Activated naive CD8-positive, alpha-beta T cell (primary cell): ENCODE measurements at regions not wholly inside any gene's neighbourhood (a gene's known extent, or its start where the extent isn't known, plus 50 kb on each side); places are given as distances from the start of the nearest gene placed in this dataset.
"Not testable (repeated sequence)": the region's sequence is repeated elsewhere in the genome, so short reads cannot be mapped to it uniquely, and the experiment has no call there.

Experiments
- H3K27ac Mint-ChIP-seq: one replicate; pipeline ENCODE4 v1.8.0; 2021; ENCODE audit warnings: mixed read lengths
- H3K27me3 Mint-ChIP-seq: one replicate; pipeline ENCODE4 v1.8.0; 2021; ENCODE audit warnings: mixed read lengths
- H3K36me3 Mint-ChIP-seq: one replicate; pipeline ENCODE4 v1.8.0; 2021; ENCODE audit warnings: mixed read lengths
- H3K4me1 Mint-ChIP-seq: one replicate; pipeline ENCODE4 v1.8.0; 2021; ENCODE audit warnings: low read depth, mixed read lengths
- H3K4me3 Mint-ChIP-seq: one replicate; pipeline ENCODE4 v1.8.0; 2021; ENCODE audit warnings: mild to moderate bottlenecking, mixed read lengths
- H3K9me3 Mint-ChIP-seq: one replicate; pipeline ENCODE4 v1.8.0; 2021; ENCODE audit warnings: low read depth, mixed read lengths

DNA sequence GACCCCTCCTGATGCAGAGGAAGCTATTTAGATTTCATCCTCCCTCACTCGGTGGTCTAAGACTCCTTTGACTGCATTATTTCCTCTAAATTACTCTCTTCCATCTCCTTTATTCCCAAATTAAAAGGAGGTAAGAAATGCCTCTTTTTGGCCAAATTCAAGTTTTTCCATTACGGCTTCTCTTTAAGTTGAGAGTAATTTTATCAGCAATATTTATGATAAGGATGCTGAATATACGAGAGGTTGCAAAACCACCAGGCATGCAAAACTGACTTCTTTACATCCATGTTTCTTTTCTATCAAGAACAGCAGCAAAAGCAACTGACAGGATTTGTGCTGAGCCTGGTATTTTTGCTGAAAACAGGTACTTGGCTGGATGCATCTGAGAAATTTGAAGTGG lies 262.0 kb upstream of the RARB start:
- H3K27me3 Mint-ChIP-seq: no peaks in the 10 kb centered on the region
- H3K4me1 Mint-ChIP-seq: no peaks in the 10 kb centered on the region
- no peaks in the 10 kb centered on the region for H3K36me3 Mint-ChIP-seq
- H3K4me3 Mint-ChIP-seq: no peak overlapping the region
- H3K27ac Mint-ChIP-seq: no peak overlapping the region
- H3K9me3 Mint-ChIP-seq: no peaks in the 10 kb centered on the region

DNA sequence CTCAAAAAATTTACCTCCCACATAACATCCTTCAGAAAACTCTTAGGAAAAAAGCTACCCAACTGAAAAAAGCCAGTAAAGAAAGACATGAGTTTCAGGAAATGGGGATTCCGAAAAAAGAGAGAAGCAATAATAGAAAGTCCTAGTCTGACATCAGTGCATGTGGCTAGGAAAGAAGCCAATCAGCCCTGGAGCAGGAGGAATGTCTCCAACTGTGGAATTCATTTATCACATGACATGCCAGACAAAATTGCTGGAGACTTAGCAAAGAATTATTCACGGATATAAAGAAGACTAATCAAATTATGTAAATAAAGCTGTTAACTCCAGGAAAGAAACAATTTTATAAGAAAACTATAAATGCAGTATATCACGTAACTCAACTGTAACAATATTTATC lies 258.9 kb upstream of the RARB start:
- Mint-ChIP-seq H3K27ac (no peak overlapping the region), H3K9me3 (no peaks in the 10 kb centered on the region), H3K4me1 (no peaks in the 10 kb centered on the region), H3K36me3 (no peaks in the 10 kb centered on the region), H3K27me3 (no peaks in the 10 kb centered on the region), H3K4me3 (no peak overlapping the region)

DNA sequence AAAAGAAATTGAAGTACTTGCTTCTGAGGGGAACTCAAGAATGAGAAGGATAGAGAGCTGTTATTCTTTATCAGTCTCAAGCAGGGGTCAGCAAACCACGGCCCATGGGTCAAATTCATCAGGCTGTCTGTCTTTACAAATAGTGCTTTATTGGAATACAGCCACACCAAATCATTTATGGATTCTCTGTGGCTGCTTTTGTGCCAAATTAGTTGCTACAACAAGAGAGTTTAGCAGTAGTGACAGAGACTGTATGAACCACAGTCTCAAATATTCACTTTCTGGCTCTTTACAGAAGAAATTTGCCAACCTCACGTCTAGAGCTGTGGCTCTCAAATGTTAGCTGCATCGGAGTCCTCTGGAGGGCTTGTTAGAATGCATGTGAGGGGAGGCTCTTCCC lies 258.0 kb upstream of the RARB start:
- H3K4me1 Mint-ChIP-seq: no peaks in the 10 kb centered on the region
- no peak overlapping the region for H3K4me3 Mint-ChIP-seq
- H3K27ac Mint-ChIP-seq: no peak overlapping the region
- H3K9me3 Mint-ChIP-seq: no peaks in the 10 kb centered on the region
- H3K27me3 Mint-ChIP-seq: no peaks in the 10 kb centered on the region
- H3K36me3 Mint-ChIP-seq: no peaks in the 10 kb centered on the region

DNA sequence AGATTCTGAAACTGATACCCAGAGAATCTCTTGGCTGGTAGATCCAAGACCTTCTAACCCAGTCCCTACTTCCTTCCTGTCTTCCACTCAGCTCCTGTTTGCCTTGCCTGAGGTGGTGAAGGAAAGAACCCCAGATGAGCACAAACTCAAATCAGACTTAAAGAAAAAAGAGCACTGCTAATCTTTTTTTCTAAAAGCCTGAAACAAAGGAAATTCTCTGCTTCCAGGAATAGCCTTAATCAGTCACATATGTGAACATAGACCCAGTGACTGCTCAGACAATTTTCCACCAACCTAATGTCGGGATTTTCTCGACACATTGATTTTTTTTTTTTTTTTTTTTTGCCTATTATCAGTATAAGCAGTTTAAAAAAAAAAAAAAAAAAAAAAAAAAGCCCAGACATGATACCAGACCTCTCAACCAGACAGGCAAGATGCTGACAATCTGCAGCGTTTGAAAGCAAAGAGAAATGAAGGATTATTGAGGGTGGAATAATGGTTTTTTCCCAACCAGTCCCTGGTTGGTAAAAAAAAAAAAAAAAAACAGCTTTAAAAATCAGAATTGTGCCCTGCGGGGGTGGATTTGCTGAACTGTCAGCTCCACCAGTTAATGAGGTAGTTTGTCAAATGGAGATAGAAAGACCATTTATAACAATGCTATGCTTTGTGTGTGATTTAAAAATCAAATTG lies 256.8 kb upstream of the RARB start:
- Mint-ChIP-seq H3K36me3 (no peaks in the 10 kb centered on the region), H3K4me1 (no peaks in the 10 kb centered on the region), H3K27ac (no peak overlapping the region), H3K27me3 (no peaks in the 10 kb centered on the region), H3K4me3 (no peak overlapping the region), H3K9me3 (no peaks in the 10 kb centered on the region)

GRCh38 chr3:25171897-25172296 lies 256.2 kb upstream of the RARB start:
- Mint-ChIP-seq H3K4me1 (no peaks in the 10 kb centered on the region), H3K36me3 (no peaks in the 10 kb centered on the region), H3K27me3 (no peaks in the 10 kb centered on the region), H3K9me3 (no peaks in the 10 kb centered on the region), H3K27ac (no peak overlapping the region), H3K4me3 (no peak overlapping the region)

DNA sequence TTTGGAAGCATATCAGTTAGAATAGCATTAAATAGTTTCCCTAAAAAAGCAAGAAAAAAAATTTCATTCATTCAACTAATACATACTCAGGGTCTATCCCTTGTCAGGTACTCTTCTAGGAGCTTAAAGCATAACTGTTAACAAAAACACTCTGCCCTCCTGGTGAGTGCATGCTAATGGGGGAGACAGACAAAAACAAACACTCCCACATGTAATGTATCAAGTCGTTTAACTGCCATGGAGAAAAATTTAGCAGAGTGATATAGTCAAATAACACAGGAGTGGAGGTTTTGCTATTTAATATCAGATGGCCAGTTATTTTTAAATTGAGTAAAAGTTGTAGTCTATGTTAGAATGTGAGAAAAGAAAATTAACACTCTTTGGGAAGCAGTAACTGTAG lies 254.5 kb upstream of the RARB start:
- H3K36me3 Mint-ChIP-seq: no peaks in the 10 kb centered on the region
- no peak overlapping the region for H3K27ac Mint-ChIP-seq
- H3K4me3 Mint-ChIP-seq: no peak overlapping the region
- H3K9me3 Mint-ChIP-seq: no peaks in the 10 kb centered on the region
- no peaks in the 10 kb centered on the region for H3K4me1 Mint-ChIP-seq
- no peaks in the 10 kb centered on the region for H3K27me3 Mint-ChIP-seq

DNA sequence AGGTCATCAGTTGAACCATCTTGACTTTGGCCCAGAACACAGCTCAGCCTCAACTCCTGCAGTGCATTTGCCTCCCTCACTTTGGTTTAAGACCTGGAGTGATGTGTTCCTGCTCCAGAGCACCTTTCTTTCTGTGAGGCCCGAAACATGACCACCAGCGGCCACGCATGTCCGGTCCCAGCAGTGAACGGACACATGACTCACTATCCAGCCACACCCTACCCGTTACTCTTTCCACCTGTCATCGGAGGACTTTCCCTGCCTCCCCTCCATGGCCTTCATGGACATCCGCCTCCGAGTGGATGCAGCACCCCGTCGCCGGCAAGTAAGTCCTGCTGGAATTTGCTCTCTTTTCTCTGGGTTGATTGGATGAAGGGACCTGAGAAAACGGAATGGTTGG lies 253.8 kb upstream of the RARB start:
- Mint-ChIP-seq H3K4me1 (no peaks in the 10 kb centered on the region), H3K4me3 (no peak overlapping the region), H3K36me3 (no peaks in the 10 kb centered on the region), H3K9me3 (no peaks in the 10 kb centered on the region), H3K27me3 (no peaks in the 10 kb centered on the region), H3K27ac (no peak overlapping the region)

DNA sequence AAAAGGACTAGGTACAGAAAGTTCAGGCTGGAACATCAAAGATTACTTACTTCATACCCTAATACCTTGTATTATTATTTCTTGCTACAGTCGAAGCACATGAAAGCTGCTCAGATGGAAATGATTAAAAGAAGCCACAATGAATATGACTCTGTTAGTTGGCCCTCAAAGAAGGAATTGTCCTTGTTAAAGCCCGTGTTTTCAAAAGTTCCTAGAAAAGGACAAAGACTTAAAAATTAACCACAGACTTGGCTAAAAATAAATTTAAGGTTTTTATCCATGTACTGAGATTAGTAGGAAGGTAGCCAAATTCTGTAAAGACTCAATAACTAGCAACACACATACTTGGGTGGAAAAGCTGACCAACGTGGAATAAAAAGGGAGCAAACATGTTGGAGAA lies 251.0 kb upstream of the RARB start:
- Mint-ChIP-seq H3K27me3 (no peaks in the 10 kb centered on the region), H3K36me3 (no peaks in the 10 kb centered on the region), H3K9me3 (no peaks in the 10 kb centered on the region), H3K4me3 (no peak overlapping the region), H3K4me1 (no peaks in the 10 kb centered on the region), H3K27ac (no peak overlapping the region)

DNA sequence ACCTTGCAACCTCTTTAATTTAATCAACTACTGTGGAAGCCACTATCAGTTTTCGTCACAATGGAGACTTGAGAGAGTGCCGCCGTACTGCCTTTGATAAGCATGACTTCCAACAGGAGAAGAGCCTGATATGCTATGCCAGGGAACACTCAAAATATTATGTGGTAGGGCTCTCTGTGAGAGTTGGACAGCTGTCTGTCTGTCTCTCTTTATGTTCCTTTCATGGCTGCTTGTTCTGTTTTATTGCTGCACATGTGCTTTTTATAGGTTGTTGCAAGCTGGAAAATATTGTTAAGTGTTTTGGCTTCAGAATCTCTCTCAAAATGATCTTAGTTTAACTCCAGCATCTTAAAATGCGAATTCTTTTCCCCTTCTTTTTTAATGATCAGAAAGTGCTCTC lies 249.4 kb upstream of the RARB start:
- Mint-ChIP-seq H3K9me3 (peaks cover under 1% of the 10 kb centered on the region), H3K4me1 (no peaks in the 10 kb centered on the region), H3K27me3 (no peaks in the 10 kb centered on the region)

GRCh38 chr3:25181096-25181495 lies 247.0 kb upstream of the RARB start:
- no peaks in the 10 kb centered on the region for H3K27me3 Mint-ChIP-seq
- H3K4me1 Mint-ChIP-seq: no peaks in the 10 kb centered on the region
- H3K27ac Mint-ChIP-seq: no peak overlapping the region
- no peaks in the 10 kb centered on the region for H3K36me3 Mint-ChIP-seq
- H3K9me3 Mint-ChIP-seq: peaks cover 4% of the 10 kb centered on the region
- H3K4me3 Mint-ChIP-seq: no peak overlapping the region

More for the DNA sequence above, 249.4 kb upstream of the RARB start:
- no peak overlapping the region for H3K4me3 Mint-ChIP-seq
- H3K27ac Mint-ChIP-seq: no peak overlapping the region
- H3K36me3 Mint-ChIP-seq: no peaks in the 10 kb centered on the region

DNA sequence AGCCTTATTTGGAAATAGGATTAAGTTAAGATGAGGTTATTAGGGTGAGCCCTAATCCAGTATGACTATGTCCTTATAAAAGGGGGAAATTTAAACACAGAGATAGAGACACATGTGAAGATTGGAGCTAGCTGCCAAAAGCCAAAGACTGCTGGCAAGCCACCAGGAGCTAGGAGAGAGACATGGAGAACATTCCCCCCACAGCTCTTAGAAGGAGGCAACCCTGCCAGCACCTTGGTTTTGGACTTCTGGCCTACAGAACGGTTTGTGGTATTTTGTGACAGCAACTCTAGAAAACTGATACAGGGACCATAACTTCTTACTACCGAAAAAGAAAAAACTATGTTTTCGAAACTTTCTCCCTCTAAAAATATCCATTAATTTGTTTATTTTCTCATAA lies 245.3 kb upstream of the RARB start:
- no peaks in the 10 kb centered on the region for H3K4me1 Mint-ChIP-seq
- H3K36me3 Mint-ChIP-seq: no peaks in the 10 kb centered on the region
- no peak overlapping the region for H3K4me3 Mint-ChIP-seq
- H3K27ac Mint-ChIP-seq: no peak overlapping the region
- H3K9me3 Mint-ChIP-seq: peaks cover 4% of the 10 kb centered on the region
- no peaks in the 10 kb centered on the region for H3K27me3 Mint-ChIP-seq

DNA sequence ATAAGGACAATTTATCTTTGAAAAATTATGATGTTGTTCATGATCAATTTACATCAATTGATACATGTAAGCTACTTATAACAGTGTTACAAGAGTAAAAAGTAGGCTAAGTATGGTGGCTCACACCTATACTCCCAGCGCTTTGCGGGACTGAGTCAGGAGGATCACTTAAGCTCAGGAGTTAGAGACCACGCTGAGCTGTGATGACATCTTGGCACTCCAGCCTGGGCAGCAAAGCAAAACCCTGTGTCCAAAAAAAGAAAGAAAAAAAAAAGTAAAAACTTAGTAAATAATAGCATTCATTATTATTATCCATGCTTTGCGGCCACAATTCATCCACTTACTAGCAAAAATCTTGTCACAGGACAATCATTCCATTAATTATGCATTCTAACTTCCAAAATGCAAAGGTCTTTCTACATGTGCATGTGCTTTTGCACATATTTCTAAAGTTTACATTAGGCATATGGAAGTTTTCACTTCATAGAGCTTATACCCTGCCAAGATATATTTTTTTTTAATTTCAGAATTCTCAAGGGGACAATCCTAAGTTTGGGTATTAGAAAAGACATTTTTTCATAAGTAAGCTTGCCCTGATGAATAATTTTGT lies 243.3 kb upstream of the RARB start:
- Mint-ChIP-seq H3K27me3 (no peaks in the 10 kb centered on the region), H3K4me3 (no peak overlapping the region), H3K9me3 (peaks cover 5% of the 10 kb centered on the region), H3K36me3 (no peaks in the 10 kb centered on the region), H3K27ac (no peak overlapping the region), H3K4me1 (no peaks in the 10 kb centered on the region)

GRCh38 chr3:25191673-25192072 lies 236.4 kb upstream of the RARB start:
- Mint-ChIP-seq H3K4me1 (no peaks in the 10 kb centered on the region), H3K27me3 (no peaks in the 10 kb centered on the region), H3K9me3 (peaks cover 11% of the 10 kb centered on the region), H3K4me3 (no peak overlapping the region), H3K27ac (no peak overlapping the region), H3K36me3 (no peaks in the 10 kb centered on the region)

- H3K9me3 Mint-ChIP-seq, H3K36me3 Mint-ChIP-seq, H3K27me3 Mint-ChIP-seq, H3K4me1 Mint-ChIP-seq, H3K27ac Mint-ChIP-seq, H3K4me3 Mint-ChIP-seq: not testable (repeated sequence)
These were observed 228.5 kb upstream of the RARB start for GRCh38 chr3:25199567-25199966.

GRCh38 chr3:25212736-25213135 lies 215.3 kb upstream of the RARB start:
- H3K27me3 Mint-ChIP-seq: no peaks in the 10 kb centered on the region
- H3K4me3 Mint-ChIP-seq: no peak overlapping the region
- no peaks in the 10 kb centered on the region for H3K36me3 Mint-ChIP-seq
- H3K4me1 Mint-ChIP-seq: no peaks in the 10 kb centered on the region
- no peaks in the 10 kb centered on the region for H3K9me3 Mint-ChIP-seq
- H3K27ac Mint-ChIP-seq: no peak overlapping the region

DNA sequence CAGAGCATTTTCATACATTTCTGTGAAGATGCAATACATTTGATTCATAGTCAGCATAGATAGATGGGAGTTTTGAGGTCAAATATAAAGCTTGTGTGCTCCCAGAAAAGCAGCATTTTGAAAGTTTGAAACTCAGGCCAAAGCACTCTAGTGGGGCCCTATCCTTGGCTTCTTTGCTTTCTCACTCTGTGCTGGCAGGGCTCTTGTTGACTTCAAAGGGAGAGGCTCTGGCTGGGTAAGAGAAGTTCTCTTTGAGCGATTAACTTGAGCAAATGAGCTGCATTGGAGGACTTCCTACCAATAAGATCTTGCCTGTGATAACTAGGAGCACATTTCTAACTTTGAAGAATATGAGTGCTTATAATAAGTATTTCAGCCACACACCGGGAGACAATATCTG lies 214.0 kb upstream of the RARB start:
- Mint-ChIP-seq H3K27me3 (no peaks in the 10 kb centered on the region), H3K9me3 (no peaks in the 10 kb centered on the region), H3K36me3 (no peaks in the 10 kb centered on the region), H3K27ac (no peak overlapping the region), H3K4me1 (no peaks in the 10 kb centered on the region), H3K4me3 (no peak overlapping the region)
